HCT116 (cell line): ENCODE measurements at regions not wholly inside any gene's neighbourhood (a gene's known extent, or its start where the extent isn't known, plus 50 kb on each side); places are given as distances from the start of the nearest gene placed in this dataset.

Source experiments
- ATAC-seq: fragments of 200-7000 bp; cut with Tn5 transposase; 2 replicates; pipeline ENCODE4 v1.9.1; 2020; ENCODE audit warnings: mild to moderate bottlenecking, moderate library complexity
- BruUV-seq: library from RNA; stranded (reverse); fragments of 400-500 nt; replicated peaks from 2 replicates; lab custom pipeline; 2021; lab: Mats Ljungman, UMichigan
- CTCF ChIA-PET: fragments of 300-600 bp; sonication (Branson Sonifier 250); formaldehyde crosslinking; loops from one replicate; lab custom pipeline; 2021; ENCODE audit warnings: antibody characterized with exemption; lab: Charles Lee
- POLR2A ChIA-PET: fragments of 300-600, 350-600 bp; sonication (Branson Sonifier 250); formaldehyde crosslinking; loops from one replicate; lab custom pipeline; 2021; ENCODE audit warnings: antibody characterized with exemption; lab: Charles Lee
- RAD21 ChIA-PET, 2 experiments: fragments of 300-600 bp; sonication (Branson Sonifier 250); formaldehyde crosslinking; loops; one replicate each; lab custom pipeline; 2023; ENCODE audit warnings: low total read pairs in 2 of 2; ENCODE audit not compliant: uncharacterized antibody in 2 of 2, unreplicated experiment in 2 of 2, low non-redundant PET in 1 of 2; lab: Charles Lee
- DNase-seq: peaks from one replicate; pipeline ENCODE4 v3.0.0-alpha.2; 2010; ENCODE audit warnings: low read depth, low spot score
- H2AFZ ChIP-seq: fragments of 200-600 bp; shearing (Covaris generic), sonication (generic); 2 replicates; pipeline ENCODE4 v1.6.1; 2017; ENCODE audit warnings: low read depth, mixed run types, mixed read lengths, antibody characterized with exemption, low read length; ENCODE audit not compliant: poor library complexity, severe bottlenecking
- H3K27ac ChIP-seq: 2 replicates; pipeline ENCODE4 v1.5.1; 2012; ENCODE audit warnings: low read depth, low read length
- H3K27me3 ChIP-seq: fragments of 200-600 bp; sonication (generic); 2 replicates; pipeline ENCODE4 v1.6.1; 2016; ENCODE audit warnings: mixed run types, low read length, mixed read lengths; ENCODE audit not compliant: insufficient read depth
- H3K36me3 ChIP-seq, 2 experiments: fragments of 200-500 bp in 1 of 2; fragments of 200-600 bp in 1 of 2; sonication (Bioruptor generic) in 1 of 2; sonication (generic) in 1 of 2; 2 replicates each; pipeline versions ENCODE4 v1.5.1 to v1.6.1; 2014 to 2016; ENCODE audit warnings: low read length in 2 of 2, inconsistent platforms in 1 of 2, mixed read lengths in 1 of 2, mixed run types in 1 of 2; ENCODE audit not compliant: insufficient read depth in 2 of 2, control insufficient read depth in 1 of 2
- H3K4me1 ChIP-seq, 2 experiments: fragments of 200-600 bp in 1 of 2; sonication (generic) in 1 of 2; 2 replicates each; pipeline versions ENCODE4 v1.5.1 to v1.6.1; 2012 to 2017; ENCODE audit warnings: low read length in 2 of 2, inconsistent platforms in 1 of 2, mild to moderate bottlenecking in 1 of 2, mixed read lengths in 1 of 2, mixed run types in 1 of 2, moderate library complexity in 1 of 2; ENCODE audit not compliant: insufficient read depth in 2 of 2, control insufficient read depth in 1 of 2
- H3K4me2 ChIP-seq: fragments of 200-600 bp; sonication (generic); 2 replicates; pipeline ENCODE4 v1.6.1; 2017; ENCODE audit warnings: mixed run types, low read length, mixed read lengths
- H3K4me3 ChIP-seq, 2 experiments: fragments of 200-600 bp in 1 of 2; sonication (generic) in 1 of 2; replicated peaks in 1 of 2; 2 replicates each; pipeline ENCODE4 v1.5.1; 2011 to 2016; ENCODE audit warnings: low read length in 2 of 2, control low read depth in 1 of 2, low read depth in 1 of 2, mild to moderate bottlenecking in 1 of 2, mixed read lengths in 1 of 2, mixed run types in 1 of 2
- H3K79me2 ChIP-seq: fragments of 200-600 bp; sonication (generic); 2 replicates; pipeline ENCODE4 v1.6.1; 2017; ENCODE audit warnings: mild to moderate bottlenecking, mixed run types, low read length, moderate library complexity, mixed read lengths; ENCODE audit not compliant: insufficient read depth
- H3K9ac ChIP-seq: fragments of 200-600 bp; sonication (generic); 2 replicates; pipeline ENCODE4 v1.6.1; 2016; ENCODE audit warnings: low read length, mixed read lengths
- H3K9me2 ChIP-seq: fragments of 200-600 bp; sonication (generic), shearing (Covaris generic); 2 replicates; pipeline ENCODE4 v1.6.1; 2017; ENCODE audit warnings: mixed run types, mild to moderate bottlenecking, moderate library complexity; ENCODE audit not compliant: insufficient read depth
- H3K9me3 ChIP-seq, 2 experiments: fragments of 200-500 bp in 1 of 2; fragments of 200-600 bp in 1 of 2; sonication (Bioruptor generic) in 1 of 2; sonication (generic) in 1 of 2; 2 replicates each; pipeline ENCODE4 v1.6.1; 2014 to 2017; ENCODE audit warnings: low read length in 2 of 2, mixed read lengths in 2 of 2, inconsistent platforms in 1 of 2, low read depth in 1 of 2, mild to moderate bottlenecking in 1 of 2, mixed run types in 1 of 2, moderate library complexity in 1 of 2; ENCODE audit not compliant: control insufficient read depth in 1 of 2, insufficient read depth in 1 of 2
- H4K20me1 ChIP-seq: fragments of 200-600 bp; sonication (generic), shearing (Covaris generic); 2 replicates; pipeline ENCODE4 v1.6.1; 2017; ENCODE audit warnings: mixed run types, mild to moderate bottlenecking, moderate library complexity; ENCODE audit not compliant: insufficient read depth
- CBX3 ChIP-seq: IDR thresholded peaks from 2 replicates; pipeline ENCODE4 v1.6.1; 2012; ENCODE audit warnings: low read depth
- CTCF ChIP-seq, 3 experiments: fragments of 200-600 bp in 1 of 3; sonication (generic) in 1 of 3; IDR thresholded peaks in 2 of 3; conservative IDR thresholded peaks in 1 of 3; 2 replicates each; pipeline ENCODE4 v1.5.1; 2012 to 2017; ENCODE audit warnings: low read depth in 2 of 3, low read length in 2 of 3, antibody characterized with exemption in 1 of 3, borderline replicate concordance in 1 of 3, control low read depth in 1 of 3, mild to moderate bottlenecking in 1 of 3, mixed read lengths in 1 of 3, mixed run types in 1 of 3, moderate library complexity in 1 of 3; ENCODE audit not compliant: insufficient read depth in 1 of 3
- MAX ChIP-seq: IDR thresholded peaks from 2 replicates; pipeline ENCODE4 v1.6.1; 2012
- POLR2A ChIP-seq: IDR thresholded peaks from 2 replicates; pipeline ENCODE4 v1.7.0; 2011; ENCODE audit warnings: borderline replicate concordance; ENCODE audit not compliant: insufficient read depth, insufficient read length; ENCODE audit errors: extremely low read depth
- RAD21 ChIP-seq: IDR thresholded peaks from 2 replicates; pipeline ENCODE4 v1.6.1; 2012; ENCODE audit warnings: low read depth, mild to moderate bottlenecking
- SP1 ChIP-seq: IDR thresholded peaks from 2 replicates; pipeline ENCODE4 v1.6.1; 2012; ENCODE audit warnings: low read depth
- YY1 ChIP-seq: IDR thresholded peaks from 2 replicates; pipeline ENCODE4 v1.6.1; 2011; ENCODE audit warnings: low read length, low read depth, moderate library complexity, mild to moderate bottlenecking; ENCODE audit not compliant: insufficient replicate concordance; ENCODE audit errors: extremely low read depth
- ZFX ChIP-seq: fragments of 450-650 bp; IDR thresholded peaks from 2 replicates; pipeline ENCODE4 v1.6.1; 2017
- intact Hi-C: fragments of 100-400 bp; cut with micrococcal nuclease; formaldehyde crosslinking; loops from 2 replicates; pipeline ENCODE4 v1.10.0; 2022

- peak overlapping the region; percentile 17 for H2AFZ ChIP-seq
These were observed 91.8 kb upstream of the TBCA start for GRCh38 chr5:77867914-77868313.

GRCh38 chr5:77867194-77867691 is 91.1 kb upstream of the TBCA start:
- TF ChIP-seq CBX3 (no peak), YY1 (no peak), POLR2A (no peak), MAX (no peak), RAD21 (peak; percentile 32; the same call in 1 of the 2 replicates), SP1 (no peak), CTCF (IDR thresholded peaks at IDR 0.05 in 2 of 3, conservative IDR thresholded peaks at IDR 0.05 in 1 of 3; ENCODE audit: borderline replicate concordance in 1 of 3, insufficient read depth in 1 of 3, low read depth in 2 of 3, low read length in 2 of 3) (peak; percentile 12 to 42 (median 38); a peak in 4 of 6 replicates)
- Histone ChIP-seq H3K4me2 (no peak overlapping the region), H3K4me1 (no peaks in the 10 kb centered on the region), H3K9me3 (no peaks in the 10 kb centered on the region), H3K27ac (no peak overlapping the region), H3K9ac (no peak overlapping the region), H4K20me1 (no peaks in the 10 kb centered on the region), H3K36me3 (no peaks in the 10 kb centered on the region), H3K79me2 (no peaks in the 10 kb centered on the region), H3K9me2 (no peaks in the 10 kb centered on the region), H3K4me3 (no peak overlapping the region), H3K27me3 (no peaks in the 10 kb centered on the region), H2AFZ (peak overlapping the region; percentile 17)
- ATAC-seq (peak; percentile 85), DNase-seq (no peak)
- ChIA-PET RAD21 (no interaction called here), POLR2A (no interaction called here), CTCF (no interaction called here)
- intact Hi-C loops = loop anchor here (5.0 to 10.0 kb wide), 2 partner anchors 140 to 298 kb away; no protein-coding TSS in a partner anchor
- no TSS peak for BruUV-seq

More at GRCh38 chr5:77867914-77868313, 91.8 kb upstream of the TBCA start:
- RAD21 ChIA-PET = no interaction called here
- Histone ChIP-seq H3K4me1 (no peaks in the 10 kb centered on the region), H3K27ac (no peak overlapping the region), H3K27me3 (no peaks in the 10 kb centered on the region), H4K20me1 (no peaks in the 10 kb centered on the region), H3K9ac (no peak overlapping the region), H3K9me3 (no peaks in the 10 kb centered on the region), H3K36me3 (no peaks in the 10 kb centered on the region)
- POLR2A ChIA-PET = no interaction called here
- peak; percentile 47 for ATAC-seq
- intact Hi-C loops = loop anchor here (5.0 to 10.0 kb wide), 2 partner anchors 139 to 297 kb away; no protein-coding TSS in a partner anchor
- no TSS peak for BruUV-seq
- TF ChIP-seq ZFX = no peak
- peak in 1 of 3 experiments; percentile 7; a peak in 1 of 6 replicates for TF ChIP-seq CTCF (IDR thresholded peaks at IDR 0.05 in 2 of 3, conservative IDR thresholded peaks at IDR 0.05 in 1 of 3; ENCODE audit: borderline replicate concordance in 1 of 3, insufficient read depth in 1 of 3, low read depth in 2 of 3, low read length in 2 of 3)
- TF ChIP-seq RAD21 = peak; percentile 35; the same call in 1 of the 2 replicates
- TF ChIP-seq, all 23 proteins: peak for 2
- CTCF ChIA-PET = no interaction called here
- Histone ChIP-seq H3K79me2 (no peaks in the 10 kb centered on the region), H3K4me2 (no peak overlapping the region), H3K4me3 (no peak overlapping the region), H3K9me2 (no peaks in the 10 kb centered on the region)
- no peak for DNase-seq
